ENCODE measurements at regions not wholly inside any gene's neighbourhood (a gene's known extent, or its start where the extent isn't known, plus 50 kb on each side); places are given as distances from the start of the nearest gene placed in this dataset.

DNA sequence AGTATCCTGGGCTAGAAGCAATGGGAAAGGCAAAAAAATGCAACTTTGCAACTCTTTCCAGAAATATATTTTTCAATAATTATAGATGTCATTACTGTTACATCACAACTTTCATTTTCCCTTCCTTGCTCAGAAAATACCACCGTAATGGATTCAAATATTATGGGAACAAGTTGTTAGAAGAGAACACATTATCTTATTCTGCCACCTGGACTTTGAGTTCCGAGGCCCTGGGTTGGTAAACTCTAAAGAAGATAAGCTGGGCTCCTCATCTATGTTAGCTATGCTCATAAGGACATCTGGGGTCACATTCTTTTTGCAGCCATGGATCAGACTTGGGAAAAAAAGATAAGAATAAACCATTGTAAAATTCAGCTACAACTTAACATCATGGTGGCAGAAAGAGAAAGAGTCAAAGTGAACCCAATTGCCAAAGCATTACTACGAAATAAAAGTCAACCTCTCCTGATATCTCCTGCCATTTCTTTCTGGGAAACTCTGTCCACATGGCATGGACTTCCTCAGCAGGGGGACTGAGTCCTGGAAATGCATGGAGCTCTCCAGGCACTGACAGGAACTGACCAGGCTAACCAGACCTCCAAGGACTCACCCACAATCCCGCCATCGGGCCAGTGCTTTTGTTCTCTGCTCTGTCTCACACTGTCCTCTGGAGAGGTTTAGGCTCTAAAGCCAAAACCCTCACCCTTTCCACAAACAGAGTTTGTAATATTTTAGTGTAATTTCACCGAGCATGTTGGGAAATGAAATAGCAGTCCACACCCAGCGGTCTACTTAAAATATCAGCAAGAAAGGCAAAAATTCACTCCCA, 499.1 kb upstream of the RUNX1 start:
- no peaks in the 10 kb centered on the region for H4K20me1 ChIP-seq (ENCODE audit: control insufficient read depth, insufficient read depth, insufficient read length)
- H2BK20ac ChIP-seq (ENCODE audit: low read depth, low read length, poor library complexity, severe bottlenecking) = no peak overlapping the region
- no peaks in the 10 kb centered on the region for H3K27me3 ChIP-seq (ENCODE audit: insufficient read depth, low read length)
- WGBS (ENCODE audit: extremely low coverage, insufficient read length, low lambda C conversion rate) = no CpG with 5 or more reads among the region's 7 CpGs
- no peak overlapping the region for H2BK15ac ChIP-seq (ENCODE audit: low read depth, low read length)
- H3K9me3 ChIP-seq (ENCODE audit: control insufficient read depth, low read depth, low read length) = no peaks in the 10 kb centered on the region
- H3T11ph ChIP-seq (ENCODE audit: low read length) = no peak overlapping the region
- H4K91ac ChIP-seq (ENCODE audit: insufficient read length, low read depth, low read length) = no peak overlapping the region
- Mint-ChIP-seq H3K4me3 (no peak overlapping the region), H3K27me3 (ENCODE audit: low read depth) (no peaks in the 10 kb centered on the region; the same call in 1 of the 2 replicates), H3K27ac (no peak overlapping the region), H3K9me3 (peaks cover 0 to 7% of the 10 kb centered on the region in 2 experiments; a peak in 2 of 5 replicates), H3K36me3 (ENCODE audit: insufficient read depth in 1 of 3, low read depth in 3 of 3) (no peaks in the 10 kb centered on the region), H3K4me1 (no peaks in the 10 kb centered on the region)
- H3K79me2 ChIP-seq (ENCODE audit: insufficient read depth, low read length) = no peaks in the 10 kb centered on the region
- no peak overlapping the region for H3K23ac ChIP-seq (ENCODE audit: insufficient read length, low read depth, low read length)
- no peak overlapping the region for H3K4me2 ChIP-seq (ENCODE audit: insufficient read depth, insufficient read length, low read length)
- no peak overlapping the region for H3K14ac ChIP-seq (ENCODE audit: insufficient read depth, low read length)
- H2AFZ ChIP-seq (ENCODE audit: low read length) = no peak overlapping the region
- H3K27ac ChIP-seq (ENCODE audit: insufficient read length, low read depth, low read length) = no peak overlapping the region
- H3K18ac ChIP-seq (ENCODE audit: insufficient read length, low read depth, low read length) = no peak overlapping the region
- no peak overlapping the region for H2BK5ac ChIP-seq (ENCODE audit: insufficient read length, low read length)
- H3K9ac ChIP-seq (ENCODE audit: extremely low read depth, insufficient read length, low read length) = no peak overlapping the region
- no peak overlapping the region for H4K8ac ChIP-seq (replicated peaks; ENCODE audit: insufficient read length, low read depth, low read length)
- TF ChIP-seq, protein P1, sequence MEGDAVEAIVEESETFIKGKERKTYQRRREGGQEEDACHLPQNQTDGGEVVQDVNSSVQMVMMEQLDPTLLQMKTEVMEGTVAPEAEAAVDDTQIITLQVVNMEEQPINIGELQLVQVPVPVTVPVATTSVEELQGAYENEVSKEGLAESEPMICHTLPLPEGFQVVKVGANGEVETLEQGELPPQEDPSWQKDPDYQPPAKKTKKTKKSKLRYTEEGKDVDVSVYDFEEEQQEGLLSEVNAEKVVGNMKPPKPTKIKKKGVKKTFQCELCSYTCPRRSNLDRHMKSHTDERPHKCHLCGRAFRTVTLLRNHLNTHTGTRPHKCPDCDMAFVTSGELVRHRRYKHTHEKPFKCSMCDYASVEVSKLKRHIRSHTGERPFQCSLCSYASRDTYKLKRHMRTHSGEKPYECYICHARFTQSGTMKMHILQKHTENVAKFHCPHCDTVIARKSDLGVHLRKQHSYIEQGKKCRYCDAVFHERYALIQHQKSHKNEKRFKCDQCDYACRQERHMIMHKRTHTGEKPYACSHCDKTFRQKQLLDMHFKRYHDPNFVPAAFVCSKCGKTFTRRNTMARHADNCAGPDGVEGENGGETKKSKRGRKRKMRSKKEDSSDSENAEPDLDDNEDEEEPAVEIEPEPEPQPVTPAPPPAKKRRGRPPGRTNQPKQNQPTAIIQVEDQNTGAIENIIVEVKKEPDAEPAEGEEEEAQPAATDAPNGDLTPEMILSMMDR (conservative IDR thresholded peaks at IDR 0.05) = no peak
- no peak overlapping the region for H3K4ac ChIP-seq (ENCODE audit: low read depth, low read length)
- no peaks in the 10 kb centered on the region for H3K4me1 ChIP-seq (ENCODE audit: insufficient read depth, low read length)
- H4K5ac ChIP-seq (ENCODE audit: insufficient read length, low read depth, low read length) = no peak overlapping the region
- no peak overlapping the region for H2AK5ac ChIP-seq (ENCODE audit: insufficient read length, low read length)
- no peak overlapping the region for H2BK12ac ChIP-seq (ENCODE audit: insufficient read length, low read depth, low read length)
- no peak overlapping the region for H2BK120ac ChIP-seq (ENCODE audit: low read depth, low read length, poor library complexity, severe bottlenecking)
- H3K56ac ChIP-seq (ENCODE audit: insufficient read length, low read depth, low read length) = no peak overlapping the region
- DNase-seq = no peak
- H3K79me1 ChIP-seq (ENCODE audit: insufficient read depth, low read depth, low read length, poor library complexity, severe bottlenecking) = no peaks in the 10 kb centered on the region
- H3K23me2 ChIP-seq (ENCODE audit: insufficient read length, low read depth, low read length, poor library complexity, severe bottlenecking) = no peaks in the 10 kb centered on the region

Data from H9 (cell line).